OCI-LY7 (cell line): ENCODE measurements at regions not wholly inside any gene's neighbourhood (a gene's known extent, or its start where the extent isn't known, plus 50 kb on each side); places are given as distances from the start of the nearest gene placed in this dataset.
A peak's percentile ranks its signal among the peaks of the same experiment; 100 is the strongest.

ENCODE experiments used
- BruUV-seq: library from RNA; stranded (reverse); fragments of 400-500 nt; replicated peaks from 2 replicates; lab custom pipeline; 2021; lab: Mats Ljungman, UMichigan
- CTCF ChIA-PET: fragments of 300-600 bp; sonication (Branson Sonifier 250); formaldehyde crosslinking; loops from one replicate; lab custom pipeline; 2022; ENCODE audit warnings: antibody characterized with exemption; ENCODE audit not compliant: unreplicated experiment; lab: Charles Lee
- POLR2A ChIA-PET: fragments of 300-600 bp; sonication (Branson Sonifier 250); formaldehyde crosslinking; loops from one replicate; lab custom pipeline; 2022; ENCODE audit warnings: antibody characterized with exemption; lab: Charles Lee
- DNase-seq: peaks from one replicate; pipeline ENCODE4 v3.0.0-alpha.2; 2015; ENCODE audit warnings: low spot score
- H2AFZ ChIP-seq: fragments of 200-600 bp; sonication (generic), shearing (Covaris generic); 2 replicates; pipeline ENCODE4 v1.6.1; 2014; ENCODE audit warnings: mild to moderate bottlenecking, antibody characterized with exemption, low read length, moderate library complexity
- H3K27ac ChIP-seq: fragments of 200-600 bp; sonication (generic); 2 replicates; pipeline ENCODE4 v1.5.1; 2014; ENCODE audit warnings: mixed run types, low read depth, mild to moderate bottlenecking, moderate library complexity, low read length, inconsistent platforms; ENCODE audit not compliant: poor library complexity, severe bottlenecking
- H3K36me3 ChIP-seq: fragments of 200-600 bp; sonication (generic); 2 replicates; pipeline ENCODE4 v1.6.1; 2014; ENCODE audit warnings: mild to moderate bottlenecking, antibody characterized with exemption, low read length, moderate library complexity, mixed read lengths; ENCODE audit not compliant: insufficient read depth
- H3K4me1 ChIP-seq: fragments of 200-600 bp; sonication (generic); 2 replicates; pipeline ENCODE4 v1.5.1; 2014; ENCODE audit warnings: mild to moderate bottlenecking, low read length; ENCODE audit not compliant: insufficient read depth, poor library complexity, severe bottlenecking
- H3K4me2 ChIP-seq: fragments of 200-600 bp; sonication (generic); 2 replicates; pipeline ENCODE4 v1.6.1; 2014; ENCODE audit warnings: mild to moderate bottlenecking, low read length
- H3K4me3 ChIP-seq: fragments of 200-600 bp; sonication (generic); 2 replicates; pipeline ENCODE4 v1.5.1; 2014; ENCODE audit warnings: mild to moderate bottlenecking, low read depth, low read length; ENCODE audit not compliant: poor library complexity, severe bottlenecking
- H3K79me2 ChIP-seq: fragments of 200-600 bp; sonication (generic); 2 replicates; pipeline ENCODE4 v1.6.1; 2016; ENCODE audit warnings: low read depth, mild to moderate bottlenecking, low read length, moderate library complexity, mixed read lengths; ENCODE audit not compliant: insufficient read depth
- H3K9me2 ChIP-seq: fragments of 200-600 bp; sonication (generic); 2 replicates; pipeline ENCODE4 v1.6.1; 2016; ENCODE audit warnings: mild to moderate bottlenecking, low read length, mixed read lengths; ENCODE audit not compliant: insufficient read depth
- H3K9me3 ChIP-seq: fragments of 200-600 bp; sonication (generic); 2 replicates; pipeline ENCODE4 v1.6.1; 2014; ENCODE audit warnings: mild to moderate bottlenecking, mixed run types, low read length, mixed read lengths
- H4K20me1 ChIP-seq: fragments of 200-600 bp; sonication (generic); 2 replicates; pipeline ENCODE4 v1.6.1; 2014; ENCODE audit warnings: mild to moderate bottlenecking, antibody characterized with exemption, low read length, moderate library complexity, mixed read lengths; ENCODE audit not compliant: insufficient read depth
- EZH2phosphoT487 ChIP-seq: fragments of 200-600 bp; sonication (generic); IDR thresholded peaks from 2 replicates; pipeline ENCODE4 v1.6.1; 2018; ENCODE audit warnings: low read depth, borderline replicate concordance, mild to moderate bottlenecking, mixed run types, antibody characterized with exemption, low read length, moderate library complexity, mixed read lengths
- intact Hi-C: fragments of 100-400 bp; cut with micrococcal nuclease; formaldehyde crosslinking; loops from one replicate; pipeline ENCODE4 v1.10.0; 2022; ENCODE audit not compliant: unreplicated experiment
- TF ChIP-seq, protein P1 (sequence below): fragments of 200-600 bp; sonication (generic); conservative IDR thresholded peaks from 2 replicates; pipeline ENCODE4 v1.5.1; 2014; ENCODE audit warnings: mild to moderate bottlenecking, antibody characterized with exemption, low read length, moderate library complexity, mixed read lengths

DNA sequence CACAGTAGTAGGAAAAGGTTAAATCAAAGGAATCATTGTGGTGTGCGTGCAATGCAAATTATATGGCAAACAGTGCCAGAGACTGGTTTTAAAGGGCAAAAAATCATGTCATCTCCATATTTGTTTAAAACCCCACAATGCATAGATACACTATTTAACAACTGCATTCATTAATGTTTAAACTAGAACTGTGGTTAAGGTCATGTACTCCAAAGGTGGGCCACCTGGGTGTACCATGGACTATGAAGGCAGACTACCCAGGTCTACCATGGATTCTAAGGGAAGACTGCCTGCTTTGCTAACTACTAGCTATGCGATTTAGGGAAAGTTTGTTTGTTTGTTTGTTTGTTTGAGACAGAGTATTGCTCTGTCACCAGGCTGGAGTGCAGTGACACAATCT, 356.3 kb downstream of the ZEB2 start:
- H3K4me2 ChIP-seq, result no peak overlapping the region
- TF ChIP-seq, protein P1, sequence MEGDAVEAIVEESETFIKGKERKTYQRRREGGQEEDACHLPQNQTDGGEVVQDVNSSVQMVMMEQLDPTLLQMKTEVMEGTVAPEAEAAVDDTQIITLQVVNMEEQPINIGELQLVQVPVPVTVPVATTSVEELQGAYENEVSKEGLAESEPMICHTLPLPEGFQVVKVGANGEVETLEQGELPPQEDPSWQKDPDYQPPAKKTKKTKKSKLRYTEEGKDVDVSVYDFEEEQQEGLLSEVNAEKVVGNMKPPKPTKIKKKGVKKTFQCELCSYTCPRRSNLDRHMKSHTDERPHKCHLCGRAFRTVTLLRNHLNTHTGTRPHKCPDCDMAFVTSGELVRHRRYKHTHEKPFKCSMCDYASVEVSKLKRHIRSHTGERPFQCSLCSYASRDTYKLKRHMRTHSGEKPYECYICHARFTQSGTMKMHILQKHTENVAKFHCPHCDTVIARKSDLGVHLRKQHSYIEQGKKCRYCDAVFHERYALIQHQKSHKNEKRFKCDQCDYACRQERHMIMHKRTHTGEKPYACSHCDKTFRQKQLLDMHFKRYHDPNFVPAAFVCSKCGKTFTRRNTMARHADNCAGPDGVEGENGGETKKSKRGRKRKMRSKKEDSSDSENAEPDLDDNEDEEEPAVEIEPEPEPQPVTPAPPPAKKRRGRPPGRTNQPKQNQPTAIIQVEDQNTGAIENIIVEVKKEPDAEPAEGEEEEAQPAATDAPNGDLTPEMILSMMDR, result no peak
- TF ChIP-seq EZH2phosphoT487, result no peak
- H3K36me3 ChIP-seq, result no peaks in the 10 kb centered on the region
- no peak overlapping the region for H2AFZ ChIP-seq
- H3K27ac ChIP-seq, result no peak overlapping the region
- no peaks in the 10 kb centered on the region for H3K4me1 ChIP-seq
- BruUV-seq, result no TSS peak
- no peak overlapping the region for H3K4me3 ChIP-seq
- H3K79me2 ChIP-seq, result no peaks in the 10 kb centered on the region
- H3K9me2 ChIP-seq, result no peaks in the 10 kb centered on the region; the same call in 1 of the 2 replicates
- H3K9me3 ChIP-seq, result no peaks in the 10 kb centered on the region
- CTCF ChIA-PET, result no interaction called here
- intact Hi-C loops, result loop anchor here (5.0 to 10.0 kb wide), 2 partner anchors 171 to 344 kb away; a partner anchor contains a TSS
- no peaks in the 10 kb centered on the region for H4K20me1 ChIP-seq
- POLR2A ChIA-PET, result no interaction called here
- DNase-seq, result no peak

DNA sequence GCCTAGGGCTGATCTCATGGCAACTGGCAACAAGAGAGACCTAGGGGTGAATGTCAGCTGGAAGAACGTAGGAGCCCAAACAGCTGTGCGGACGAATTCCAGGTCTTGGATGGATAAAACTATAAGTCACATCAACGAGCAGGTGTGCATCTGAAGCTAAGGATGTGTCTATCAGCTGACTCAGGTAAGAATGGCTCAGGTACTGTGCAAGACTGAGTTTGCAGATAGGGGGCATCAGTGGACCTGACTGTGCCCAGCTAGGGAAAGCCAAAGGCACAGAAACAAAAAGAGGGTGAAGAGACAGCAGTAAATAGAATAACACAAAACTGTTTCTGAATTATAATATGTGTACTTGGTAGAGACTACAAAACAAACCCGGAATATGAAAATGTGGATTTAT, 357.3 kb downstream of the ZEB2 start:
- Histone ChIP-seq H3K27ac (no peak overlapping the region), H2AFZ (no peak overlapping the region)
- intact Hi-C loops, result loop anchor here (5.0 to 10.0 kb wide), 2 partner anchors 172 to 345 kb away; a partner anchor contains a TSS

DNA sequence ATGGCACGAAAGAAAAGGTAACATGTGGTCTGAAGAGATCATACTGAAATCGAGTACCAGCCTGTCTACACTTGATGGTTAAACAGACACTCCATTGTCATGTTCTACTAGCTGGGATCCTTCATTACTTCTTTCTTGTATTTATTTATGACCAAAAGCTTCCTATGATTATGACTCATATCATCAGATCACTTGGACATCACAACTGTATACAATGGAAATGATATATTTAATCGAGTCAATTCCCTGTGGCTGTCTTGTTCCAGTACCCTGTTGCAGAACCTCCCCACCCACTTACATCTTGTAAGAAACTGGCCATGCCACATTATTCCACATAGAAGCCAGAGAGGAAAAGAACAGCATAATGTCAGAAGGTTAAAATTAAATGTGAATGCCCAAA, 358.9 kb downstream of the ZEB2 start:
- Histone ChIP-seq H3K4me1 (no peaks in the 10 kb centered on the region), H3K36me3 (no peaks in the 10 kb centered on the region), H3K9me3 (no peaks in the 10 kb centered on the region), H3K4me2 (no peak overlapping the region), H3K27ac (no peak overlapping the region), H4K20me1 (no peaks in the 10 kb centered on the region), H3K4me3 (no peak overlapping the region), H3K9me2 (peaks cover 3% of the 10 kb centered on the region), H3K79me2 (no peaks in the 10 kb centered on the region), H2AFZ (no peak overlapping the region)
- ChIA-PET POLR2A (no interaction called here), CTCF (no interaction called here)
- no peak for DNase-seq
- BruUV-seq, result no TSS peak
- intact Hi-C loops, result loop anchor here (5.0 to 10.0 kb wide), 2 partner anchors 174 to 346 kb away; a partner anchor contains a TSS
- TF ChIP-seq EZH2phosphoT487, result no peak
- TF ChIP-seq, protein P1, result no peak

More for the DNA sequence above, 357.3 kb downstream of the ZEB2 start:
- ChIA-PET POLR2A (interaction anchor here (0.8 to 1.2 kb wide), 3 partner anchors 13 to 1590 kb away, joined by 3 read pairs; a partner anchor contains a TSS), CTCF (no interaction called here)
- H3K4me3 ChIP-seq, result no peak overlapping the region
- DNase-seq, result peak; percentile 65
- BruUV-seq, result no TSS peak
- no peaks in the 10 kb centered on the region for H4K20me1 ChIP-seq
- no peak overlapping the region for H3K4me2 ChIP-seq
- H3K9me3 ChIP-seq, result no peaks in the 10 kb centered on the region
- H3K79me2 ChIP-seq, result no peaks in the 10 kb centered on the region
- TF ChIP-seq, protein P1, result peak; percentile 83
- TF ChIP-seq EZH2phosphoT487, result no peak
- no peaks in the 10 kb centered on the region for H3K4me1 ChIP-seq
- H3K9me2 ChIP-seq, result no peaks in the 10 kb centered on the region; the same call in 1 of the 2 replicates
- H3K36me3 ChIP-seq, result no peaks in the 10 kb centered on the region
